ENCODE measurements at regions not wholly inside any gene's neighbourhood (a gene's known extent, or its start where the extent isn't known, plus 50 kb on each side); places are given as distances from the start of the nearest gene placed in this dataset.

GRCh38 chr1:232101231-232101630, 474.6 kb downstream of the DISC1 start:
- TF ChIP-seq CTCF (IDR thresholded peaks at IDR 0.05; ENCODE audit: extremely low read depth in 1 of 2, insufficient read depth in 1 of 2, low read depth in 1 of 2, low read length in 2 of 2), result no peak
- TF ChIP-seq EZH2 (IDR thresholded peaks at IDR 0.05; ENCODE audit: borderline replicate concordance, low read depth, low read length, severe bottlenecking), result no peak

Data from endothelial cell of umbilical vein (primary cell).